Fibroblast of peridontal ligament (primary cell): ENCODE measurements at regions not wholly inside any gene's neighbourhood (a gene's known extent, or its start where the extent isn't known, plus 50 kb on each side); places are given as distances from the start of the nearest gene placed in this dataset.

Source experiments
- DNase-seq: peaks from one replicate; pipeline ENCODE4 v3.0.0-alpha.2; 2010; ENCODE audit errors: extremely low read depth

DNA sequence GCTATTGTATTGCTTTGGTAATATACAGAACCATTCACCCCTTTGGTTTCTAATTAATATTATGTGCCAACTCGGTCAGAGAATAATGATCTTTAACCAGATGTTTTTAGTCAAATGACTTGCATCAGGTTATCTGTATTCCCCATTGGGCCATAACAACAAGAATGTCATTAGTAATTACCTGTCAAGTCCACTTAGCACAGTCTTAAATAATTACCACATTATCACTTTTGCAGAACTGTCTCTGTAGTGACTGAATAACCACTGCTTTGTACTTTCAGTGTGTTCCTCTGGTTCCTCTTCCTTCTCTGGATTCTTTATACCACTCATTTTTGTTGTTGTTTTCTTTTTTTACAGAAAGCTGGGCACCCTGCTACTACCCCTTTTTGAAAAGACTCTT, 257.7 kb upstream of the SPOCK3 start:
- no peak for DNase-seq

DNA sequence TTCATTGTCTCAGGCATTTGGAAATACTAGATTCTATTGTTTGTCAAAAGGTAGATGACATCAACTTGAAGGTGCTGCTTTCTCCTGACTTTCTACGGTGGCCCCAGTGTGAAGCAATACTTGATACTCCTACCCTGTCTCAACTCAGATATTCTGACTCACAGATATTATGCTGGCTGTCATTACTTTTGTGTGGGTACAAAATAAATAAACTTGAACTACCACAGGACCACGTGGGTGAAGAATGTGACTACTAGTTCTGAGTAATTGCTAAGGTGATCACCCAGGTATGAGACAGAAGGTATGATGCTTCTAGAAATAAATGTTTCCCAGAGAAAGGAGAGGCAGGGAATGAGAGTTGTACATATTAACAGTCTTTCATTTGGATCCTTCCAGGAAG, 275.3 kb upstream of the SPOCK3 start:
- no peak for DNase-seq

DNA sequence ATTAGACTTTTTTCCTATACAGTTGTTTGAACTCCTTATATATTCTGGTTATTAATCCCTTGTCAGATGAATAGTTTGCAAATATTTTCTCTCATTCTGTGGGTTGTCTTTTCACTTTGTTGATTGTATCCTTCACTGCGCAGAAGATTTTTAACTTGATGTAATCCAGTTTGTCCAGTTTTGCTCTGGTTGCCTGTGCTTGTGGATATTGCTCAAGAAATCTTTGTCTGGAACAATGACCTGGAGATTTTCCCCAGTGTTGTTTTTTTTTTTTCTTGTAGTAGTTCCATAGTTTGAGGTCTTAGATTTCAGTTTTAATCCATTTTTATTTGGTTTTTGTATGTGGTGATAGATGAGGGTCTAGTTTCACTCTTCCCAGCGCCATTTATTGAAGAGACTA, 289.8 kb upstream of the SPOCK3 start:
- no peak for DNase-seq

DNA sequence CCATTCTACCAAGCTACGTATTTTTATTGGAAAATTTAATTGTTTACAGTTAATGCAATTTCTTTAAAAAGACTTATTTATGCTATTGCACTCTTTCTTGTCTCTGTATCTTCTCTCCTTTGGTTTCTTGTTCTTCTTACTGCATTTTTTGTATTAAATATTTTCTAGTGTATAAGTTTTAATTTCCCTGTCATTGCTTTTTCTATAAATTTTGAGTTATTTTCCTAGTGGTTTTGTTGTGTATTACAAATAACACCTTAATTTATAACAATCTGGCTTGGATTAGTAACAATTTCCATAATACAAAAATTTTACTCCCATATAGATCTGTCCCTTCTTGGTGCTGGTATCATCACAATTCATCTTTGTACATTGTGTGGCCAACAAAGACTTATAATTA, 303.5 kb upstream of the SPOCK3 start:
- DNase-seq = no peak

DNA sequence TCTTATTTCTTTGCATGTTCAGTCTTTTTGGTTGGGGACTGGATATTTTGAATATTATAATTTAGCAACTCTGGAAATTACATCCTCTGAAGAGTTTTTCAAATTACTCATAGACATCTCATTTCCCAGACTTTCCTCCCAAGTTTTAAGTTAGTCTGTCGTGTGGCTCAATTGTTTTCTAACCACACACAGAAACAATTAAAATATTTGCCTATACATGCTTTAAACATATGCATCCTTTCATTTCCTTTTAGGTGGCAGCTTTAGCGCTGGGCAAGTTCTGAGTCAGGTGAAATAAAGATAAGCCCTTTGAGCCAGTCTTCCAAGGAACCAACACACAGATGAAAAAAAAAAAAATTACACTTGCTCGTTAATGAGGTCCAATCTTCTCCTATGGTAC, 307.0 kb upstream of the SPOCK3 start:
- DNase-seq = no peak

DNA sequence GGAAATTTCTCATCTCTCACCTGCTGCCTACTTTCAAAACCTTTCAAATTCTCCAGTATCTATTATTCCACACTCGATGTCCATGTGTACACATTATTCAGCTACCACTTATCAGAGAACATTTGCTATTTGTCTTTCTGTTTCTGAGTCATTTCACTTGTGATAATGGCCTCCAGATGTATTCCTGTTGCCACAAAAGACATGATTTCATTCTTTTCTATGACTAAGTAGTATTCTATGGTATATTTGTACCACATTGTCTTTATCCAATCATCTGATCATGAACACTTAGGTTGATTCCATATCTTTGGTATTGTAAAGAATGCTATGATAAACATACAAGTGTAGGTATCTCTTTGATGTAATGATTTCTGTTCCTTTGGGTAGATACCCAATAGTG, 310.1 kb upstream of the SPOCK3 start:
- DNase-seq = no peak

DNA sequence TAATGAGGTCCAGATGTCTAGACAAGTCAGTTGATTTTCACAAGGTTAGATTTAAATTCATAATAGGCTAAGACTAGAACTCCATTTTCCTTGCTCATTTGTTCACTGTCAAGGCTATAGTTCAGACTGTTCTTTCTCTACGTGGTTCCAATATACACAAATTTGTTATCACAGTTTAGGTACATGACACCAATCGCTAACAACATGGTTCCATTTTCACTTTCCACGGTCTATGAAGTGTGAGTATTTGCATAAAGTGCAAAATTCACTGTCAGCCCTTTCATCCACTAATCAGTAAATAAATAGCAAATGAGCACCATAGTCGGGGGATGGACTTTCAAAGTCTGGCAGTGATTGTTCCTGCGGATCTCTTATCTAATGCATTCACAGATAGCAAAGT, 315.7 kb upstream of the SPOCK3 start:
- DNase-seq = no peak

DNA sequence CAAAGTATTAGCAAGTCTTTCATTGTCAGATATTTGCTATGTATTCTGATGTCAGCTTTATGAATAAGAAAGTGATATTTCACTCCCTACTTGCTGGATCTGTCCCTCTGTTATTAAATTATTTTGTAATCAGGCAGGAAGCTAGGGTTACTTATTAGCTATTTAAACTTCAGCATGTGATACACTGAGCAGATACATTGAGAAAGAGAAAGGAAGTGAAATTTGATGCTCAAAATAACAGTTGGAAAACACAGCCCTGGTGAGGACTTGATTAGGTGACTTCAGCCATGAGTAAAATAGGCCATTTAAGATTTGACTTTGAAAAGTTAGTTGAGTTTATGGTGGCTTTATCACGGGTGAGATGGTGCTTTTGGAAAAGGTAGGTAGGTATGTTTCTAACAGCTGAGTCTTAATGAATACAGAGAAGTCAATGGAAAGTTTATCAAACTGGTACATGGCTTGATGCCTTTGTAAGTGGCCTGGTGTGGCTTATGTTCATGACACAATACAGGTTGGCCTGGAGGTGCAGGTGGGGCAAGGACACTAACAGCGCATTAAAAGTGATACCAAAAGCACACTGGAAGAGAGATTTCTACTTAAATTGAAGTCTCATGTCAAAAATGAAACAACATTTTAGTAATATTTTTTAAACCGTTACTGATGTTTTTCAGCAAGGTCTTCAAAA, 321.2 kb upstream of the SPOCK3 start:
- no peak for DNase-seq

DNA sequence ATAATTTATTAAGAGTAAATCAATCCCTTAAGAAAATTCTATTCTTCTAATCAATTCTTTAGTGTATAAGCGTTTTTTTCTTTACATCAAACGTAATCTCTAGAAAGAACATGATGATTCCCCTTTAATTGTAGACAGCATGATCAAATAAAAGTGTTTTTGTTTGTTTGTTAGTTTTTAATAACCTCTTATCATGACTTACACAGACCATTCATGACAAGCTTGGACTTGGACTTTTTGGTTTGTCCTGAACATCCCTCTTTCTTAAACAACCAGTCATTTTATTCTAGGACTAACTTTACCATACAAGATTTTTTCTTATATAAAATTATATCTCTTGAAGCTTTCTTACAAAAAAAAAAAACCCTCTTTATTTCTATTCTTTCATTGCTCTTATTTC, 344.6 kb upstream of the SPOCK3 start:
- no peak for DNase-seq

DNA sequence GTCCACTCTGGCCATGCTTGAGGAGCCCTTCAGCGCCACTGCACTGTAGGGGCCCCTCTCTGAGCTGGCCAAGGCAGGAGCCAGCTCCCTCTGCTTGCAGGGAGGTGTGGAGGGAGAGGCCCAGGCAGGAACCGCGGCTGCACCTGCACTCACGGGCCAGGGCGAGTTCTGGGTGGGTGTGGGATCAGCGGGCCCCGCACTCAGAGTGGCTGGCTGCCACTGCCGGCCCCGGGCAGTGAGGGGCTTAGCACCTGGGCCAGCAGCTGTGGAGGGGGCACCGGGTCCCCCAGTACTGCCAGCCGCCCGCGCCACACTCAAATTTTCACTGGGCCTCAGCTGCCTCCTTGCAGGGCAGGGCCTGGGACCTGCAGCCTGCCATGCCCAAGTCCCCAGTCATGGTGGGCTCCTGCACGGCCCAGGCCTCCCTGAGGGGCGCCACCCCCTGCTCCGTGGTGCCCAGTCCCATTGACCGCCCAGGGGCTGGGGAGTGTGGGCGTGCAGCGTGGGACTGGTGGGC, 347.2 kb upstream of the SPOCK3 start:
- DNase-seq = no peak

DNA sequence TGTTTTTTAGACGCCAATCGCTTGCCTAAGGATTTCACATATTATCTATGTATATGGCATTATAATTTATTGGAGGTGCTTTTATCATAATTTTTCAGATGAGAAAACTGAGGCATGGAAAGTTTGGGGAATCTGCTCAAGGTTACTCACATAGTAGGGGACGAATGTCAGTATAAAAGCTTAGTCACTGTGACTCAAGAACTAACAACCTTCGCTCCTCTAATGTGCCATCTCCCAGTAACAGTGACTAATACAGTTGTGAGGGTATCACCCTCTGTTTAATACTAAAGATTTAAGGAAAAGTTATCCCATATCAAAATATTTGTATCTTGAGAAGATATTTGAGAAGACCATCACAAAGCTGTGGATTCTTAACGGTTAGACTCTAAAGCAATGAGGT, 353.1 kb upstream of the SPOCK3 start:
- no peak for DNase-seq

DNA sequence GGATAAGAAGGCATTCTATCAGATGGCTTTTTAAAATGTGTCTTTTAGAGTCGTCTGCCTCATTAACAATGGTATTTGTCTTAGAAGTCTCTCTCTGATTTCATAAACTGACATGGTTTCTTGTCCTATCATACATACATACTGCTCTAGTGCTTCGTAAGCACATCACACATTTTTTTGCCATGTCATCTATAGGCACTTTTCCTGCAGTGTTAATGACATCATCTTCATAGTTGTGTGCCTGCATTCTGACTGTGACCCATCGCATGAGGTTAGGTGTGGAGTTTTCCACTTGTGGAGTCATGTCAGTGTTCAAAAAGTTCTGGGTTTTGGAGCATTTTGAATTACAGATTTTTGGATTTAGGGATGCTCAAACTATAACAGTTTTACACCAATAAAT, 361.6 kb upstream of the SPOCK3 start:
- no peak for DNase-seq

DNA sequence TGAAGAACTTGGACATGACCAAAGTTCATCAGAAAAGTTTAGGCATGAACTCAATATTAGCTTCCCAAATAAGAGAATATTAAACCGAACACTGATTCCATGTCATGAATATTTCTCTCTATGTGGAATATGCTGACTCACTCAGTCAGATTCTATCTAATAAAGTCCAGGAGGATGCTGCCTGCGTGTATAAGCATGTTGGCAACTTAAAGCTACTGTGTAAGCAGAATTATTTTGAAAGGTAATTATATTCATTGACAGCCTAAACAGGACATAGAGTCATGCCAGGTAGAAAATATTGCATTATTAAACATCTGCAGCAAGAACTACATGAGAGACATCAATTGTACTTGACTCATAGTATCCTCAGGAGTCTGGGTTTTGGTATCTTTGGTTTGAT, 367.9 kb upstream of the SPOCK3 start:
- DNase-seq = no peak

DNA sequence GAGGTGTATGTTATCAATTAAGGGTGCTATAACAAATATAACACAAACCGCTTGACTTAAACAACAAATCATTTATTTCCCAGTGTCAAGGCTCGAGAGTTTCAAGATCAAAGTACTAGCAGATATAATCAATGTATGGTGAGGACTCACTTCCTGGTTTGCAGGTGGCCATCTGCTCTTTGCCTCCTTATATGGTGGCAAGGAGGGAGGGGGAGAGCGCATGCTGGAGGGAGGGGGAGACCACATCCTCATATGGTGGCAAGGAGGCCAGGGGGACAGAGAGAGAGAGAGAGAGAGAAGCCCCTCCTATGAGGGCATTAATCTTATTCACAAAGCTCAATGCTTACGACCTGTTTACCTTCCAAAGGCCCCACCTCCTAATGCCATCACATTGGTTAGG, 372.3 kb upstream of the SPOCK3 start:
- DNase-seq = no peak

DNA sequence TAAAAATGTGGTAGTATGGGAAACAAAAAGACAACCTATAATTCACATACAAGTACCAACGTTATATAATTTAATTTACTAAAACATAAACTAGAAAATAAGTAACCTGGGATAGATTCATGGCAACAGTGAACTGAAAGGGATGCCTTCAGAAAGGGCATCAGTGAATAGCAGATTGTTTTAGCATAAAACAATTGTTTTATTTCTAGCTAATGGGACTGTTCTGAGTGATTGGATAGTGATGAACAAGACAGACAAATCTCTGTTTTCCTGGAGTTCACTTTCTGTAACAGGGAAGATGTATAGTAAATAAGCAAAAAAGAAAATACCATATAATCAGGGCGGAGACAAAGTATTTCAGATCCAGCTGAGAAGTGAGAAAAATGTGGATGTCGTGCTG, 379.1 kb upstream of the SPOCK3 start:
- DNase-seq = no peak

DNA sequence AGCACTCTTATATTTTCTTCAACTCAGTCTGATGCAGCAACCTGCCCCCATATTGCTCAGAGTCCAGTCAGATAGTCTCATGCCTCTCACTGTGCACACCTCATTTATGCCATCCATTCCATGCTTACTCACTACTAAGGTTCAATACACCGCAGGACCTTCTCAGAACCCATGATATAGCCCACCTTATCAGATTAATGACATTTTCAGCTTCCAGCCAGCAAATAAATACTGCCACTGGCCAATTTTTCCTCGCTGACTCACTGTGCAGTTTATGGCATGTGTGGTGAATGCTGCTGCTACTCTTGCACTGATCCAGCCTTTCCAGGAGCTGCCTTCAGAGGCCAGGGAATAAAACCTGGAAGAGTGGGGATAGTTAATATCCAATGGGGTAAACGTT, 380.6 kb upstream of the SPOCK3 start:
- no peak for DNase-seq

DNA sequence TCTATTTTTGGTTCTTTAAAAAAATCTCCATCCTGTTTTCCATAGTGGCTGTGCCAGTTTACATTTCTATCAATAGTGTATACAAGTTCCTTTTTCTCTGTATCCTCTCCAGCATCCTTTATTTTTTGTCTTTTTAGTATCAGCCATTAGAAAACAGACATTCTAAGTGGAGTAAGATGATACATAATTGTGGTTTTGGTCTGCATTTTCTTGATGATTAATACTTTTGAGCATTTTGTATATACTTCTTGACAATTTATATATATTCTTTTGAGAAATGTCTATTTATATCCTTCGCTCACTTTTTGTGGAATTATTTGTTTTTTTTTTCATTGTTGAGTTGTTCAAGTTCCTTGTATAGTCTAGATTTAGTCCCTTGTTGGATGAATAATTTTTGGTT, 382.2 kb upstream of the SPOCK3 start:
- DNase-seq = no peak

DNA sequence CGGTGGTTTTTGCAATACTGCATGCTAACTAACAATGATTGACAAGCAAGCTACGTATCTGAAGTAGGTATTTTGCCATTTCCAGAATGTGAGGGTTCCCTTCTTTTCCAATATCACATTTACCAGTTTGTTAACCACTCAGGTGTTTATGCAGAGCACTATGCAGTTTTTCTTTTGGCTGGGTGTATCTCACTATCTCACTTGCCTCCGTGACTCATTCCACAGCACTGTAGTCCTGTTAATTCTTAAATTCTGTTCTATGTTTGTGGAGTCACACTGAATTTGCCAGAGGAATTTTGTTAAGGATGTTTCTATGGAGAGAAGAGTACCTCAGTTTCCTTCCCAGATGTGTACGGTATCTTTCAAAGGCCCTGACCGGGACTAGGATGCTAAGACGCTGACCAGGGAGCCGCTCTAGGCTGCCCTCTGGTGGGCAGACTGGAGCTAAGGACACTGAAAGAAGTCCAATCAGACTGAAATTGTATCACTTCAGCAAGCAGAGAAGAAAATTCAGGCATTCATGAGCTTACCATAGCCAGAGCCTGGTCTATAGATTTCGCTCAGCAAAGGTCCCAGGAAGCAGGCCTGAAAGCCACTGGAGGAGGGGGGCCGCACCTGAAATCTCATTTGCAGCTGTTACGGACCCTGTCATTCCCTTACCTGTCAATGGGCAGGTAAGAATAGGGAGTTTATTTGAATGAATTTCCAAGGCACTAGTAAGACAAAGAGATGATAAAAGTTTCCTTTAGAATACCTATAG, 388.4 kb upstream of the SPOCK3 start:
- peak; percentile 7 for DNase-seq

DNA sequence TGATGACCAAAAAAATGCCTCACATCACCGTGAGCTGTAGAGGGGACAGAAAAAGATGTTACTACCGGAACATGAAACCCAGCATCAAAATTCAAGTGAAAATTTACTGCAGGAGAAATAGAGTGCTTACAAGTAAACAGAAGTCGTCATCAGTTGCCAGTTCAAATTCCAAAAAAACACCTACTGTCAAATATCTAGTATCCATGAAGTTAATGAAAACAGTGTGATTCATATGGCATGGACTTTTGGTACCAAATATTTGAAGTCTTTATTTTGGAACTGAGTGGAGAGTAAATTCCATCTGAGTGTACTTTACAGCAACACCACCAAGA, 388.9 kb upstream of the SPOCK3 start:
- DNase-seq = no peak

DNA sequence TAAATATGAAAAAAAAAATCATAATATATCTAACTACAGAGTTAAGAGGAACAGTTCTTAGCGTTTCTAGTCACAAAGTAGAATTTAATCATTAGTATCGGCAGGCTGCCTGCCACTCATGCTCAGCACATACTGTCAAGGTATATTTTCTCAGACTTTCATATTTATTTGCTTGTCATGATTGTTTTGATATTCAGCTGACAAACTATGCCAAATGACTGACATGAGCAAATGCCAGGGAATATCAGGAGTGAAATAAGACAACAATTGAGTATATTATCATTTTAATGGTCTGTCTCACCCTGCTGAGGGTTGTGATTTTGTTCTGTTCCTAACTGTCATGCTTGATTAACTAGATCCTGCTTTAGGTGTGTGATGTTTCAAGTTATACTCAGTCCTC, 395.0 kb upstream of the SPOCK3 start:
- DNase-seq = no peak

DNA sequence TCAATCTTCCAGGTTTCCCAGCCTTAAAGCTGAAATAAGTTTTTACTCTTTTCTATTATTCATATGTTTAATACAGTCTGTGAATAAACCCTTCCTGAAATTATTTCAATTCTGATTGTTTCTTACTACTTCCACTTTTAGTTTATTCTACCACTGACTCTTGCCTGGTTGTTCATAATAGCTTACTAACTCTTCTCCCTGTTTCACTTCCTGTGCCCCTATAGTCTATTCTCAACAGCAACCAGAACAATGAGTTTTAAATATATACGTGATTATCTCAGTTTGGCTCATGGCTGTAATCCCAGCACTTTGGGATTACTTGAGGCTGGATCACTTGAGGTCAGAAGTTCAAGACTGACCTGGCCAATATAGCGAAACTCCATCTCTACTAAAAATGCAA, 408.0 kb upstream of the SPOCK3 start:
- no peak for DNase-seq

DNA sequence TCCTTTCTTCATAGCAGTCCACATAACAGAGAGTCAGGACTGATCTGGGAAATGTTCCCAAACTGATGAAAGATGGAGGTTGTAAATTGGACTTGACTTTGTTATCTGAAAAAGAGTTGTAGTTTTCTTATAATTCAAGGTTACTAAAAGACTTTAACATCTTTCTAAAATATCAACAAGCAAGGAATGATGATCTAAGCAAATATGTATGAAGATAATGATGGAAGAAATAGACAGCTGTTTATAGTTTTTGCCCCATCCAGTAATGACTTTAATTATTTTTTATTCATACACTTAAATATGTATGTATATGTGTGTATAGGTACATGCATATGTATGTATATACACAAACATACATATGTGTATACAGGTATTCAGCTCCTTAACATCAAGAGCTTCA, 411.1 kb upstream of the SPOCK3 start:
- no peak for DNase-seq

DNA sequence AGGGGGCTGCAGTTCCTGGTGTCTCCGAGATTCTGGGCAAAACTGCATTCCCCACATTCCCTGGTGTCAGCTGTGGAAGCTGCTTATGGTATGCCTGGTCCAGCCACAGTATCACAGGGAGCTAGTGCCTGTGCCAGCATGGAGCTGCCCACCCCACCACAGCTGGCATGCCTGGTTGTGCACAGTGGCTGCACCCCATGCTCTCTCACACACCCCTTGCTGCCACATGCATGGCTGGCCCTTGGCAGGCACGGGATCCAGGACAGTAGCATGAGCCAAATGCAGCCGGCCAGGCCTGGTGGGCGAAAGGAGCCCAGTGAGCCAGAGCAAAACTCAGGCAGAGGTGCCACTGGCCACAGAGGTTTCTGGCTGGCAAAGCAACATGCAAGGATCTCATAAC, 418.0 kb upstream of the SPOCK3 start:
- DNase-seq = no peak

DNA sequence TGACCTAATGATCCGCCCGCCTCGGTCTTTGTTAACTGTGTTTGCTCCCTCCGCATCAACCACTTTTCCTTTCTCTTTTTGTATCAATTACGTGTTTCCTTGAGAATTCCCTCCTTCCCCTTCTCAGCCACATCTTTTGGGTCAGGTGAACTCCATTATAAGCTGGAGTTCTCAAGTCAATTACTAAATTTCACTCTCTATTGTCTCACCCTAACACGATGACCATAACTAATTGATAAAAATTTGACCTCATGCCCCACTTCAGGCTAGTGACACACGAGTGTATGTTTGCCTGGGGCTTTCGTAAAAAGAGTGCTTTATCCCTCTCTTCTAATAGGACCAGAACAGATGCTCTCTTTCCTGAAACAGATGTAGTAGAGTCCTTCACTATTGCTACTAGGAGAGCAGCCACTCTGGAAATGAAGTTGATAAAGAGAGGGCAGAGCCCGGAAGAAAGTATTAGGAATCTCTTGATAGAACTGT, 403.6 kb upstream of the ANXA10 start:
- no peak for DNase-seq
